ENCODE measurements at regions not wholly inside any gene's neighbourhood (a gene's known extent, or its start where the extent isn't known, plus 50 kb on each side); places are given as distances from the start of the nearest gene placed in this dataset.

DNA sequence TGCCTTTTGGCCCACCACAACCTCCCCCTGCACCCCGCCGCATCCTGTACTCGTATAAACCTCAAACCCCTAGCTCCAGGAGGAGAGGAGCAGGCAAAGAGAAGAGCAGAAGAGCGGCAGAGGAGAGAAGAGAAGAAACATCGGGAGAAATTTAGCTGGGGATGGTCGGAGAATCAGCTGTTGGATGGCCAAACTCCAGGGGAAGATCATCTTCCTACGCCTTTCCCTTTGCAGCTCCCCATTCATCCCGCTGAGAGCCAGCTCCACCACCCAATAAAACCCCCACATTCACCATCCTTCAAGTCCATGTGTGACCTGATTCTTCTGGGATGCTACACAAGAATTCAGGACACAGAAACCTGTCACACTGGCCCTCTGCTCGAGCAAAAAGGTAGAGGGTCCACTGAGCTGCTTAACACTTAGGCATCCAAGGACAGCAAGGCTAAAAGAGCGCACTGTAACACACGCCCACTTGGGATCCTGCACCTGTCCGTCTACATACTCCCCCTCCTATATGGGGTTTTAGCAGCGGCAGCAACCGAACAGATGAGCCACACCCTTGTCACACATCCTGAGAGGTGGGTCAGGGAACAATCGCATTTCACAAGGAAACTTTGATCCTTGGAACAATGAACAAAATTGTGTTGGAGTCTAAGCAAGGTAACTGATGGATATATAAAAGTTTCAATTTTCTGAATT is 51.6 kb upstream of the MIR17HG start:
- DNase-seq = no peak

DNA sequence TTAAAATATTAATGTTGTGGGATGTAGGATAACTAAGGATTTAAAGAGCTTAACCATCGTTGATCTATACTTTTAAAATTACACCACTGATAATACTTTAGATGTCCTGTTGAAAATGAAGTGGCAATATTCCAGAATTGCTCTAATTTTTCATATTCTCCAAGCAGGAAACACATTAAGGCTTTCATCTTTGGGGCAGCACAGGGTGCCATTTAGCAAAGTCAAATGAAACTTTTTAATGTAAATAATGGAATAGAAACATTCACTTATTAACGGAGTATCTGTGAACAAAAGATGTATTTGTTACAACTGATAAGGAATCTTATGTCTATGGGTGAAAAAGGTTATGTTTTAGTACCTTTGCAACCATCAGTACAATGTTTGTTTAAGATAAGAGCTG is 50.0 kb upstream of the MIR17HG start:
- no peak for DNase-seq
